Astrocyte (in vitro differentiated cells and primary cell): ENCODE measurements at regions not wholly inside any gene's neighbourhood (a gene's known extent, or its start where the extent isn't known, plus 50 kb on each side); places are given as distances from the start of the nearest gene placed in this dataset.

ENCODE experiments used
- DNase-seq: peaks from one replicate; pipeline ENCODE4 v3.0.0-alpha.2; 2010; ENCODE audit warnings: low read depth
- FAIRE-seq: peaks from 2 replicates; lab custom pipeline; 2011; peaks lifted over from hg19 to GRCh38; lab: Jason Lieb, UNC
- H2AFZ ChIP-seq: 2 replicates; pipeline ENCODE4 v1.6.0; 2012; ENCODE audit warnings: low read depth, low read length, inconsistent platforms
- H3K27ac ChIP-seq: 2 replicates; pipeline ENCODE4 v1.5.1; 2011; ENCODE audit warnings: low read depth, low read length, inconsistent platforms
- H3K27me3 ChIP-seq: 2 replicates; pipeline ENCODE4 v1.6.0; 2011; ENCODE audit warnings: low read length, inconsistent platforms; ENCODE audit not compliant: insufficient read depth
- H3K36me3 ChIP-seq: 2 replicates; pipeline ENCODE4 v1.5.1; 2011; ENCODE audit warnings: low read length, inconsistent platforms; ENCODE audit not compliant: insufficient read depth
- H3K4me1 ChIP-seq: 2 replicates; pipeline ENCODE4 v1.5.1; 2011; ENCODE audit warnings: low read length, inconsistent platforms; ENCODE audit not compliant: insufficient read depth
- H3K4me2 ChIP-seq: 2 replicates; pipeline ENCODE4 v1.6.0; 2012; ENCODE audit warnings: low read length, inconsistent platforms
- H3K4me3 ChIP-seq: 2 replicates; pipeline ENCODE4 v1.5.1; 2011; ENCODE audit warnings: low read depth, mild to moderate bottlenecking, low read length, inconsistent platforms; ENCODE audit not compliant: insufficient read depth
- H3K79me2 ChIP-seq: 2 replicates; pipeline ENCODE4 v1.6.0; 2012; ENCODE audit warnings: mild to moderate bottlenecking, low read length, inconsistent platforms; ENCODE audit not compliant: insufficient read depth
- H3K9ac ChIP-seq: 2 replicates; pipeline ENCODE4 v1.6.0; 2012; ENCODE audit warnings: mild to moderate bottlenecking, low read length, inconsistent platforms
- H3K9me3 ChIP-seq: 2 replicates; pipeline ENCODE4 v1.5.1; 2012; ENCODE audit warnings: low read depth, mild to moderate bottlenecking, low read length, inconsistent platforms; ENCODE audit not compliant: insufficient read depth
- H4K20me1 ChIP-seq: 2 replicates; pipeline ENCODE4 v1.6.0; 2012; ENCODE audit warnings: low read length, inconsistent platforms; ENCODE audit not compliant: insufficient read depth
- H3K27ac Mint-ChIP-seq: one replicate; pipeline ENCODE4 v1.8.0; 2021; ENCODE audit warnings: mild to moderate bottlenecking, mixed read lengths; ENCODE audit not compliant: unreplicated experiment
- H3K27me3 Mint-ChIP-seq: one replicate; pipeline ENCODE4 v1.8.0; 2021; ENCODE audit warnings: low read depth, mixed read lengths; ENCODE audit not compliant: unreplicated experiment
- H3K36me3 Mint-ChIP-seq: one replicate; pipeline ENCODE4 v1.8.0; 2021; ENCODE audit warnings: low read depth, mixed read lengths; ENCODE audit not compliant: unreplicated experiment
- H3K4me1 Mint-ChIP-seq: one replicate; pipeline ENCODE4 v1.8.0; 2021; ENCODE audit warnings: low read depth, mixed read lengths; ENCODE audit not compliant: unreplicated experiment
- H3K4me3 Mint-ChIP-seq: one replicate; pipeline ENCODE4 v1.8.0; 2021; ENCODE audit warnings: mild to moderate bottlenecking, moderate library complexity, mixed read lengths; ENCODE audit not compliant: unreplicated experiment
- H3K9me3 Mint-ChIP-seq: one replicate; pipeline ENCODE4 v1.8.0; 2021; ENCODE audit warnings: mild to moderate bottlenecking, mixed read lengths; ENCODE audit not compliant: unreplicated experiment
- EZH2 ChIP-seq: IDR thresholded peaks from 2 replicates; pipeline ENCODE4 v1.6.1; 2012; ENCODE audit warnings: mild to moderate bottlenecking, low read length, inconsistent platforms; ENCODE audit not compliant: insufficient read depth
- TF ChIP-seq, protein P1 (sequence below): IDR thresholded peaks from 2 replicates; pipeline ENCODE4 v1.5.1; 2011; ENCODE audit warnings: low read depth, mild to moderate bottlenecking, inconsistent platforms, low read length, moderate library complexity; ENCODE audit not compliant: insufficient read depth

DNA sequence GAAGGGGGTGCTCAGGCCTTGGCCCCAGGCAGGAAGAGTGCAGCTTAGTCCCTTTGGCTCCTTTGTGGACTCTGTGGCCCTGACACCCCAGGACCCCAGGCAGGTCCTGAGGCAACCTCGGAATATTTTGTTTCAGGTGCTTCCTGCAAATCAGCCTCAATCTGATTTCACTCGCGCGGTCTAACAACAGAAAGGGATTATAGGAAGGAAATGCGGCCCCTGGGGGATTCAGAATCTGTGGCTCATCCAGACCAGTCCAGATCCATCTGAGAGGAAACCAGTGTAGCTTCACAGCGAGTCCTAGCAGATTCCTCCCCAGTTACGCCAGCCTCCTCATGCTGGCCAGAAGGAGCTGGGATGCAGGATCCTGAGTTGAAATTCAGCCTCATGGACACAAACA lies 59.5 kb upstream of the YWHAQ start:
- no peaks in the 10 kb centered on the region for H3K36me3 ChIP-seq
- no peaks in the 10 kb centered on the region for H3K27me3 ChIP-seq
- H3K4me1 Mint-ChIP-seq, result no peaks in the 10 kb centered on the region
- peak overlapping the region; percentile 4 for H2AFZ ChIP-seq
- H3K27me3 Mint-ChIP-seq, result peaks cover 6% of the 10 kb centered on the region
- H3K4me2 ChIP-seq, result no peak overlapping the region
- DNase-seq (peak; percentile 73), FAIRE-seq (no peak)
- H3K27ac ChIP-seq, result no peak overlapping the region
- H3K4me1 ChIP-seq, result peaks cover 13% of the 10 kb centered on the region
- H3K9me3 ChIP-seq, result no peaks in the 10 kb centered on the region
- H3K36me3 Mint-ChIP-seq, result no peaks in the 10 kb centered on the region
- no peaks in the 10 kb centered on the region for H4K20me1 ChIP-seq
- H3K9me3 Mint-ChIP-seq, result no peaks in the 10 kb centered on the region
- H3K4me3 Mint-ChIP-seq, result peak overlapping the region; percentile 27
- no peak overlapping the region for H3K27ac Mint-ChIP-seq
- TF ChIP-seq EZH2, result no peak
- TF ChIP-seq, protein P1, sequence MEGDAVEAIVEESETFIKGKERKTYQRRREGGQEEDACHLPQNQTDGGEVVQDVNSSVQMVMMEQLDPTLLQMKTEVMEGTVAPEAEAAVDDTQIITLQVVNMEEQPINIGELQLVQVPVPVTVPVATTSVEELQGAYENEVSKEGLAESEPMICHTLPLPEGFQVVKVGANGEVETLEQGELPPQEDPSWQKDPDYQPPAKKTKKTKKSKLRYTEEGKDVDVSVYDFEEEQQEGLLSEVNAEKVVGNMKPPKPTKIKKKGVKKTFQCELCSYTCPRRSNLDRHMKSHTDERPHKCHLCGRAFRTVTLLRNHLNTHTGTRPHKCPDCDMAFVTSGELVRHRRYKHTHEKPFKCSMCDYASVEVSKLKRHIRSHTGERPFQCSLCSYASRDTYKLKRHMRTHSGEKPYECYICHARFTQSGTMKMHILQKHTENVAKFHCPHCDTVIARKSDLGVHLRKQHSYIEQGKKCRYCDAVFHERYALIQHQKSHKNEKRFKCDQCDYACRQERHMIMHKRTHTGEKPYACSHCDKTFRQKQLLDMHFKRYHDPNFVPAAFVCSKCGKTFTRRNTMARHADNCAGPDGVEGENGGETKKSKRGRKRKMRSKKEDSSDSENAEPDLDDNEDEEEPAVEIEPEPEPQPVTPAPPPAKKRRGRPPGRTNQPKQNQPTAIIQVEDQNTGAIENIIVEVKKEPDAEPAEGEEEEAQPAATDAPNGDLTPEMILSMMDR, result no peak
- no peak overlapping the region for H3K9ac ChIP-seq
- H3K4me3 ChIP-seq, result no peak overlapping the region
- H3K79me2 ChIP-seq, result no peaks in the 10 kb centered on the region

DNA sequence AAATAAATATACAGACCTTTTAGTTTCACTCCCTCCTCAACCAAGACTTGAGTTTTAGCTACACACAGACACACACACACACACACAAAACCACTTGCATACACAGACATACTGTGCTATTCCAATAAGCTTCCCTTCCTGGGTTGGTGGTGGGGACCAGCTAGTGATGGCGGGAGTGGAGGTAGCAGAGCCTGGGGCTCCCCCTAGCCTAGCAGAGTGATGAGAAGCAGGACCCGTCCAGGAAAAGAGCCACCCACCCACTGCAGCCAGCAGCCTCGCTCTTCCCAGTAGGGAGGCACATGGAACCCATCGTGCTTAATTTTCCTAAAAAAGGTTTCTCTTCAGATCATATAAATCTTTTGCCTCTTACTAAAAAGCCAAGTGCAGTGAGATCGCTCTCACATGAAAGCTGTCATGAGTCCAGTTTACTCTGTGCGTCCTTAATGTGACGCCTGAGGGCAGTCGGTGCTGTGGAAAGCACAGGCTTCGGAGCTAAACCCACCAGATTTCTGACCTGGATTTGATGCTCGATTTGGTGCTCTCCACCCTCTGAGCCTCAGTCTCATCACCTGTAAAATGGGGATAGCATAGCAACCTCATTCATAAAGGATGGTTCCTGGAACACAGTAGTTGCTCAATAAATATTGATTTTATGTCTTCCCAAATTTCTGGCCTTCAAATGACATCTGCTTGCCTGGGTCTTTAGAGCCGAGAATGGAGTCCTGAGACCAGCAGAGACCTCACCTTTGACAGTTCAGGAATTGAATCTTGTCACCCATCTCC lies 60.1 kb upstream of the YWHAQ start:
- FAIRE-seq (no peak), DNase-seq (no peak)
- H3K9me3 ChIP-seq, result no peaks in the 10 kb centered on the region
- no peaks in the 10 kb centered on the region for H3K27me3 ChIP-seq
- Mint-ChIP-seq H3K27ac (no peak overlapping the region), H3K36me3 (no peaks in the 10 kb centered on the region), H3K27me3 (peaks cover 6% of the 10 kb centered on the region), H3K4me1 (no peaks in the 10 kb centered on the region), H3K4me3 (peak overlapping the region; percentile 27), H3K9me3 (no peaks in the 10 kb centered on the region)
- TF ChIP-seq, protein P1, result no peak
- no peak for TF ChIP-seq EZH2
- no peaks in the 10 kb centered on the region for H3K79me2 ChIP-seq
- no peak overlapping the region for H3K4me3 ChIP-seq
- H3K27ac ChIP-seq, result no peak overlapping the region
- no peaks in the 10 kb centered on the region for H4K20me1 ChIP-seq
- peak overlapping the region; percentile 4 for H2AFZ ChIP-seq
- no peak overlapping the region for H3K4me2 ChIP-seq
- peaks cover 13% of the 10 kb centered on the region for H3K4me1 ChIP-seq
- no peak overlapping the region for H3K9ac ChIP-seq
- H3K36me3 ChIP-seq, result no peaks in the 10 kb centered on the region
